Stimulated activated CD8-positive, alpha-beta memory T cell treated with anti-CD3 and anti-CD28 coated beads, Interleukin-15, amount 100 ng/mL, for 1 hour (primary cell): ENCODE measurements at regions not wholly inside any gene's neighbourhood (a gene's known extent, or its start where the extent isn't known, plus 50 kb on each side); places are given as distances from the start of the nearest gene placed in this dataset.

Experiments
- DNase-seq: peaks from one replicate; pipeline ENCODE4 v3.0.0-alpha.2; 2020; ENCODE audit warnings: low read depth

GRCh38 chr1:172801771-172802322 is 142.9 kb downstream of the FASLG start:
- DNase-seq = no peak

- DNase-seq = no peak
These were observed 150.8 kb downstream of the FASLG start for GRCh38 chr1:172809750-172810149.

- no peak for DNase-seq
These were observed 151.7 kb downstream of the FASLG start for GRCh38 chr1:172810480-172811175.

- DNase-seq = no peak
These were observed 152.8 kb downstream of the FASLG start for GRCh38 chr1:172811694-172812093.

GRCh38 chr1:172812118-172812517 is 153.2 kb downstream of the FASLG start:
- DNase-seq = no peak

- DNase-seq = no peak
These were observed 154.4 kb downstream of the FASLG start for GRCh38 chr1:172813330-172813729.

- no peak for DNase-seq
These were observed 155.5 kb downstream of the FASLG start for GRCh38 chr1:172814428-172814827.

- DNase-seq = no peak
These were observed 156.8 kb downstream of the FASLG start for GRCh38 chr1:172815740-172816139.

GRCh38 chr1:172818841-172819527 is 160.1 kb downstream of the FASLG start:
- no peak for DNase-seq

- no peak for DNase-seq
These were observed 161.7 kb downstream of the FASLG start for GRCh38 chr1:172820475-172821158.

GRCh38 chr1:172821609-172822274 is 162.8 kb downstream of the FASLG start:
- no peak for DNase-seq

- no peak for DNase-seq
These were observed 164.0 kb downstream of the FASLG start for GRCh38 chr1:172822886-172823285.

GRCh38 chr1:172823534-172823933 is 164.6 kb downstream of the FASLG start:
- no peak for DNase-seq

- no peak for DNase-seq
These were observed 165.3 kb downstream of the FASLG start for GRCh38 chr1:172824209-172824608.

- no peak for DNase-seq
These were observed 167.3 kb downstream of the FASLG start for GRCh38 chr1:172826096-172826741.

GRCh38 chr1:172827301-172827700 is 168.4 kb downstream of the FASLG start:
- DNase-seq = no peak

- no peak for DNase-seq
These were observed 168.9 kb downstream of the FASLG start for GRCh38 chr1:172827841-172828240.

- DNase-seq = no peak
These were observed 173.3 kb downstream of the FASLG start for GRCh38 chr1:172832006-172832725.

GRCh38 chr1:172833954-172834353 is 175.1 kb downstream of the FASLG start:
- DNase-seq = no peak

- no peak for DNase-seq
These were observed 175.7 kb downstream of the FASLG start for GRCh38 chr1:172834609-172835008.

GRCh38 chr1:172835834-172836233 is 176.9 kb downstream of the FASLG start:
- DNase-seq = no peak
